ENCODE measurements at regions not wholly inside any gene's neighbourhood (a gene's known extent, or its start where the extent isn't known, plus 50 kb on each side); places are given as distances from the start of the nearest gene placed in this dataset.

GRCh38 chr2:240245184-240245583 is 104.7 kb upstream of the OTOS start:
- H3K36me3 ChIP-seq: no peaks in the 10 kb centered on the region
- DNase-seq (ENCODE audit: low spot score): no peak
- H3K4me3 ChIP-seq: no peak overlapping the region
- H3K9me3 Mint-ChIP-seq: no peaks in the 10 kb centered on the region
- H3K4me1 ChIP-seq: peaks cover 13% of the 10 kb centered on the region
- no peaks in the 10 kb centered on the region for H3K9me3 ChIP-seq (ENCODE audit: low read depth)
- H3K27ac Mint-ChIP-seq: no peak overlapping the region
- H3F3A ChIP-seq (ENCODE audit: low read depth): no peaks in the 10 kb centered on the region
- H3K9ac ChIP-seq: no peak overlapping the region
- H3K4me1 Mint-ChIP-seq: peaks cover 20% of the 10 kb centered on the region
- no peak overlapping the region for H3K4me3 Mint-ChIP-seq
- no peaks in the 10 kb centered on the region for H3K79me2 ChIP-seq (ENCODE audit: low read depth)
- no peaks in the 10 kb centered on the region for H3K36me3 Mint-ChIP-seq
- peaks cover 8% of the 10 kb centered on the region for H3K27me3 ChIP-seq
- H3K27ac ChIP-seq: no peak overlapping the region
- no peak overlapping the region for H3K4me2 ChIP-seq
- no peak for TF ChIP-seq EZH2 (IDR thresholded peaks at IDR 0.05)
- TF ChIP-seq, protein P1, sequence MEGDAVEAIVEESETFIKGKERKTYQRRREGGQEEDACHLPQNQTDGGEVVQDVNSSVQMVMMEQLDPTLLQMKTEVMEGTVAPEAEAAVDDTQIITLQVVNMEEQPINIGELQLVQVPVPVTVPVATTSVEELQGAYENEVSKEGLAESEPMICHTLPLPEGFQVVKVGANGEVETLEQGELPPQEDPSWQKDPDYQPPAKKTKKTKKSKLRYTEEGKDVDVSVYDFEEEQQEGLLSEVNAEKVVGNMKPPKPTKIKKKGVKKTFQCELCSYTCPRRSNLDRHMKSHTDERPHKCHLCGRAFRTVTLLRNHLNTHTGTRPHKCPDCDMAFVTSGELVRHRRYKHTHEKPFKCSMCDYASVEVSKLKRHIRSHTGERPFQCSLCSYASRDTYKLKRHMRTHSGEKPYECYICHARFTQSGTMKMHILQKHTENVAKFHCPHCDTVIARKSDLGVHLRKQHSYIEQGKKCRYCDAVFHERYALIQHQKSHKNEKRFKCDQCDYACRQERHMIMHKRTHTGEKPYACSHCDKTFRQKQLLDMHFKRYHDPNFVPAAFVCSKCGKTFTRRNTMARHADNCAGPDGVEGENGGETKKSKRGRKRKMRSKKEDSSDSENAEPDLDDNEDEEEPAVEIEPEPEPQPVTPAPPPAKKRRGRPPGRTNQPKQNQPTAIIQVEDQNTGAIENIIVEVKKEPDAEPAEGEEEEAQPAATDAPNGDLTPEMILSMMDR (IDR thresholded peaks at IDR 0.05): no peak
- TF ChIP-seq EZH2phosphoT487 (IDR thresholded peaks at IDR 0.05): no peak
- H4K20me1 ChIP-seq (ENCODE audit: low read depth): no peaks in the 10 kb centered on the region
- no peak overlapping the region for H2AFZ ChIP-seq (replicated peaks)
- H3K27me3 Mint-ChIP-seq (ENCODE audit: insufficient read depth, low read depth): peaks cover 7% of the 10 kb centered on the region

DNA sequence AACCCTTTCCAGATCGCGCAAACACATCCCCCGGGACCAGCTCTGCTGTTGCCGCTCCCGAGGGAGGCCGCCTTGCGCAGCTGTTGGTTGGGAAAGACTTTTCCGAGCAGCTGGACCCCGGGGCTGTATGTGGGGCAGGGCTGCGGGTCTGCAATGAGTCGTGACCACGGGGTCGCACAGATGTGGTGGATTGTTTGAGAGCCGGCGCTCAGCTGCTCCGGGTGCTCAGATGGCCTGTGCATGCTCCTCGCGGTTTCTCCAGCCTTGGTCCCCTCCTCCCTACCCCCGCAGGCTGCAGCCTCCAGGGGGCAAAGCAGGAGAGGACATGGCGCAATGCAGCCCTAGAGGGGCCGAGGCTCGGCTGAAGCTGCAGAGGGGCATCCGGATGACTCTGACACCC is 105.2 kb upstream of the OTOS start:
- no peaks in the 10 kb centered on the region for H3K9me3 ChIP-seq (ENCODE audit: low read depth)
- H3K4me1 Mint-ChIP-seq: peaks cover 22% of the 10 kb centered on the region
- H3K4me2 ChIP-seq: no peak overlapping the region
- no peak for DNase-seq (ENCODE audit: low spot score)
- peaks cover 4% of the 10 kb centered on the region for H3K27me3 Mint-ChIP-seq (ENCODE audit: insufficient read depth, low read depth)
- no peak for TF ChIP-seq EZH2phosphoT487 (IDR thresholded peaks at IDR 0.05)
- no peak for TF ChIP-seq EZH2 (IDR thresholded peaks at IDR 0.05)
- TF ChIP-seq, protein P1 (IDR thresholded peaks at IDR 0.05): no peak
- H3K4me3 Mint-ChIP-seq: no peak overlapping the region
- no peaks in the 10 kb centered on the region for H3K79me2 ChIP-seq (ENCODE audit: low read depth)
- H3K9ac ChIP-seq: no peak overlapping the region
- no peaks in the 10 kb centered on the region for H3F3A ChIP-seq (ENCODE audit: low read depth)
- no peak overlapping the region for H2AFZ ChIP-seq (replicated peaks)
- no peak overlapping the region for H3K27ac ChIP-seq
- no peaks in the 10 kb centered on the region for H3K36me3 Mint-ChIP-seq
- H3K36me3 ChIP-seq: no peaks in the 10 kb centered on the region
- peaks cover 13% of the 10 kb centered on the region for H3K4me1 ChIP-seq
- peaks cover 4% of the 10 kb centered on the region for H3K27me3 ChIP-seq
- no peak overlapping the region for H3K4me3 ChIP-seq
- no peaks in the 10 kb centered on the region for H4K20me1 ChIP-seq (ENCODE audit: low read depth)
- H3K9me3 Mint-ChIP-seq: no peaks in the 10 kb centered on the region
- H3K27ac Mint-ChIP-seq: no peak overlapping the region

- no peaks in the 10 kb centered on the region for H3K9me3 Mint-ChIP-seq
- no peaks in the 10 kb centered on the region for H3K9me3 ChIP-seq (ENCODE audit: low read depth)
- peaks cover 4% of the 10 kb centered on the region for H3K27me3 Mint-ChIP-seq (ENCODE audit: insufficient read depth, low read depth)
- H3K27ac ChIP-seq: no peak overlapping the region
- no peaks in the 10 kb centered on the region for H4K20me1 ChIP-seq (ENCODE audit: low read depth)
- H3K4me1 ChIP-seq: peaks cover 17% of the 10 kb centered on the region
- no peaks in the 10 kb centered on the region for H3K79me2 ChIP-seq (ENCODE audit: low read depth)
- H2AFZ ChIP-seq (replicated peaks): no peak overlapping the region
- no peaks in the 10 kb centered on the region for H3K27me3 ChIP-seq
- DNase-seq (ENCODE audit: low spot score): no peak
- no peak overlapping the region for H3K4me2 ChIP-seq
- H3K4me3 Mint-ChIP-seq: peak overlapping the region; percentile 42
- TF ChIP-seq, protein P1 (IDR thresholded peaks at IDR 0.05): no peak
- TF ChIP-seq EZH2phosphoT487 (IDR thresholded peaks at IDR 0.05) (no peak), EZH2 (IDR thresholded peaks at IDR 0.05) (no peak)
- H3K9ac ChIP-seq: no peak overlapping the region
- H3K4me3 ChIP-seq: no peak overlapping the region
- no peaks in the 10 kb centered on the region for H3K36me3 ChIP-seq
- H3K27ac Mint-ChIP-seq: peak overlapping the region; percentile 6
- H3K36me3 Mint-ChIP-seq: no peaks in the 10 kb centered on the region
- no peaks in the 10 kb centered on the region for H3F3A ChIP-seq (ENCODE audit: low read depth)
- peaks cover 22% of the 10 kb centered on the region for H3K4me1 Mint-ChIP-seq
These were observed 105.8 kb upstream of the OTOS start for GRCh38 chr2:240246173-240246820.
